ENCODE measurements at regions not wholly inside any gene's neighbourhood (a gene's known extent, or its start where the extent isn't known, plus 50 kb on each side); places are given as distances from the start of the nearest gene placed in this dataset.

- TF ChIP-seq, protein P1, sequence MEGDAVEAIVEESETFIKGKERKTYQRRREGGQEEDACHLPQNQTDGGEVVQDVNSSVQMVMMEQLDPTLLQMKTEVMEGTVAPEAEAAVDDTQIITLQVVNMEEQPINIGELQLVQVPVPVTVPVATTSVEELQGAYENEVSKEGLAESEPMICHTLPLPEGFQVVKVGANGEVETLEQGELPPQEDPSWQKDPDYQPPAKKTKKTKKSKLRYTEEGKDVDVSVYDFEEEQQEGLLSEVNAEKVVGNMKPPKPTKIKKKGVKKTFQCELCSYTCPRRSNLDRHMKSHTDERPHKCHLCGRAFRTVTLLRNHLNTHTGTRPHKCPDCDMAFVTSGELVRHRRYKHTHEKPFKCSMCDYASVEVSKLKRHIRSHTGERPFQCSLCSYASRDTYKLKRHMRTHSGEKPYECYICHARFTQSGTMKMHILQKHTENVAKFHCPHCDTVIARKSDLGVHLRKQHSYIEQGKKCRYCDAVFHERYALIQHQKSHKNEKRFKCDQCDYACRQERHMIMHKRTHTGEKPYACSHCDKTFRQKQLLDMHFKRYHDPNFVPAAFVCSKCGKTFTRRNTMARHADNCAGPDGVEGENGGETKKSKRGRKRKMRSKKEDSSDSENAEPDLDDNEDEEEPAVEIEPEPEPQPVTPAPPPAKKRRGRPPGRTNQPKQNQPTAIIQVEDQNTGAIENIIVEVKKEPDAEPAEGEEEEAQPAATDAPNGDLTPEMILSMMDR (IDR thresholded peaks at IDR 0.05): no peak
- TF ChIP-seq POLR2A (IDR thresholded peaks at IDR 0.05): no peak
These were observed 192.9 kb upstream of the RAD23B start for GRCh38 chr9:107090218-107090617.
